Adrenal gland (tissue), 9 donors: ENCODE measurements at regions not wholly inside any gene's neighbourhood (a gene's known extent, or its start where the extent isn't known, plus 50 kb on each side); places are given as distances from the start of the nearest gene placed in this dataset.

ENCODE experiments used
- DNase-seq, 7 donors: peaks; one replicate each; pipeline ENCODE4 v3.0.0-alpha.2; 2019 to 2020
- H3K27ac ChIP-seq, 5 donors: fragments of 200-600 bp; sonication (generic) in 4 of 5; 1 replicate in 3 of 5; 2 replicates in 2 of 5; pipeline versions ENCODE4 v1.5.1 to v1.8.0; 2016 to 2020; ENCODE audit warnings: mild to moderate bottlenecking in 1 of 5
- H3K27me3 ChIP-seq: fragments of 200-600 bp; 2 replicates; pipeline ENCODE4 v1.8.0; 2021
- H3K36me3 ChIP-seq, 2 donors: fragments of 200-600 bp; replicated peaks in 1 of 2; 1 replicate in 1 of 2; 2 replicates in 1 of 2; pipeline versions ENCODE4 v1.5.1 to v1.8.0; 2018 to 2022
- H3K4me1 ChIP-seq, 2 donors: fragments of 200-600 bp; replicated peaks in 1 of 2; 1 replicate in 1 of 2; 2 replicates in 1 of 2; pipeline versions ENCODE4 v1.5.1 to v1.8.0; 2018 to 2021
- H3K4me3 ChIP-seq, 4 donors: fragments of 200-600 bp; sonication (generic) in 3 of 4; one replicate each; pipeline ENCODE4 v1.5.1; 2016 to 2018
- H3K9me3 ChIP-seq, 3 donors: fragments of 200-600 bp; sonication (generic) in 1 of 3; replicated peaks in 1 of 3; 1 replicate in 2 of 3; 2 replicates in 1 of 3; pipeline versions ENCODE4 v1.5.1 to v1.8.0; 2016 to 2021
- CTCF ChIP-seq, 6 experiments: fragments of 450-650 bp in 4 of 6; fragments of 200-600 bp in 2 of 6; sonication (generic) in 1 of 6; IDR thresholded peaks; 1 replicate in 5 of 6; 2 replicates in 1 of 6; pipeline versions ENCODE4 v1.5.1 to v1.8.0; 2016 to 2021; ENCODE audit warnings: antibody characterized with exemption in 6 of 6, mild to moderate bottlenecking in 2 of 6, moderate library complexity in 1 of 6
- POLR2A ChIP-seq, 2 donors: fragments of 450-650 bp; IDR thresholded peaks; one replicate each; pipeline ENCODE4 v1.6.1; 2017; ENCODE audit warnings: antibody characterized with exemption in 2 of 2, mild to moderate bottlenecking in 2 of 2, moderate library complexity in 1 of 2
- WGBS, 4 donors: extraction: QIAGEN DNeasy Blood & Tissue Kit in 2 of 4; methylation state at CpG; one replicate each; pipeline versions ENCODE4 v1.1.5 to v1.1.7; 2013 to 2017; 5-methylcytosine and 5-hydroxymethylcytosine counted together
- intact Hi-C, 2 donors: fragments of 100-400 bp; cut with DNase I; formaldehyde crosslinking; loops; one replicate each; pipeline versions ENCODE4 v1.14.1 to v1.15.0; 2022 to 2023
- donor health status: healthy with polysubstance abuse.
- donor health status: Bipolar disorder and iron deficiency.
- donor health status: DM: yes; HTN: yes; CAD: no.
- donor health status: DM: no; HTN: no; CAD: no.
- donor health status: DM: no; HTN: no; CAD: no.

- no peaks in the 10 kb centered on the region for H3K9me3 ChIP-seq
- intact Hi-C loops, result no loop called here
- 30 to 52% (median 38%) methylated on average over 6 of the region's 6 CpGs for WGBS, 4 donors
- no peak for TF ChIP-seq POLR2A (IDR thresholded peaks at IDR 0.05)
- DNase-seq, result no peak
- H3K27me3 ChIP-seq, result no peaks in the 10 kb centered on the region
- no peaks in the 10 kb centered on the region for H3K4me1 ChIP-seq
- peak overlapping the region in 1 of 4 donors; percentile 40 for H3K4me3 ChIP-seq
- H3K36me3 ChIP-seq, result no peaks in the 10 kb centered on the region
- H3K27ac ChIP-seq, result no peak overlapping the region
Observed at GRCh38 chr10:2744547-2745200, 322.7 kb upstream of the PFKP start.

GRCh38 chr10:2734603-2735002 is 332.7 kb upstream of the PFKP start:
- H3K4me3 ChIP-seq, result no peak overlapping the region
- H3K36me3 ChIP-seq, result no peaks in the 10 kb centered on the region
- H3K27ac ChIP-seq, result no peak overlapping the region
- H3K4me1 ChIP-seq, result no peaks in the 10 kb centered on the region
- no peak for DNase-seq
- WGBS, 4 donors, result 27 to 37% (median 35%) methylated on average over 16 to 19 of the region's 19 CpGs
- peaks cover 2% of the 10 kb centered on the region for H3K27me3 ChIP-seq
- H3K9me3 ChIP-seq, result no peaks in the 10 kb centered on the region
- intact Hi-C loops, result no loop called here
- TF ChIP-seq POLR2A (IDR thresholded peaks at IDR 0.05) (no peak), CTCF (IDR thresholded peaks at IDR 0.05) (no peak)

- no peaks in the 10 kb centered on the region for H3K9me3 ChIP-seq
- no peak for DNase-seq
- TF ChIP-seq POLR2A (IDR thresholded peaks at IDR 0.05), result no peak
- no peak for TF ChIP-seq CTCF (IDR thresholded peaks at IDR 0.05)
- no peaks in the 10 kb centered on the region for H3K36me3 ChIP-seq
- WGBS, 4 donors, result 83 to 90% (median 89%) methylated on average over 25 of the region's 25 CpGs
- no peaks in the 10 kb centered on the region for H3K4me1 ChIP-seq
- H3K4me3 ChIP-seq, result no peak overlapping the region
- H3K27me3 ChIP-seq, result peaks cover 2% of the 10 kb centered on the region
- H3K27ac ChIP-seq, result no peak overlapping the region
- intact Hi-C loops, result no loop called here
Observed at GRCh38 chr10:2733278-2733963, 333.9 kb upstream of the PFKP start.

GRCh38 chr10:2731940-2732339 is 335.4 kb upstream of the PFKP start:
- Histone ChIP-seq H3K4me1 (no peaks in the 10 kb centered on the region), H3K4me3 (no peak overlapping the region), H3K9me3 (no peaks in the 10 kb centered on the region), H3K27me3 (peaks cover 2% of the 10 kb centered on the region), H3K36me3 (no peaks in the 10 kb centered on the region), H3K27ac (no peak overlapping the region)
- 65 to 83% (median 77%) methylated on average over 4 to 5 of the region's 5 CpGs for WGBS, 4 donors
- intact Hi-C loops, result no loop called here
- no peak for DNase-seq
- TF ChIP-seq POLR2A (IDR thresholded peaks at IDR 0.05) (no peak), CTCF (IDR thresholded peaks at IDR 0.05) (no peak)

- DNase-seq, result no peak
- Histone ChIP-seq H3K27me3 (peaks cover 2% of the 10 kb centered on the region), H3K4me1 (no peaks in the 10 kb centered on the region), H3K27ac (no peak overlapping the region), H3K4me3 (no peak overlapping the region), H3K9me3 (no peaks in the 10 kb centered on the region), H3K36me3 (no peaks in the 10 kb centered on the region)
- TF ChIP-seq POLR2A (IDR thresholded peaks at IDR 0.05) (no peak), CTCF (IDR thresholded peaks at IDR 0.05) (no peak)
- WGBS, 4 donors, result 57 to 73% (median 58%) methylated on average over 4 of the region's 4 CpGs
- intact Hi-C loops, result no loop called here
Observed at GRCh38 chr10:2729197-2729596, 338.2 kb upstream of the PFKP start.
